Activated CD4-positive, alpha-beta T cell treated with anti-CD3 and anti-CD28 coated beads for 48 hours (primary cell): ENCODE measurements at regions not wholly inside any gene's neighbourhood (a gene's known extent, or its start where the extent isn't known, plus 50 kb on each side); places are given as distances from the start of the nearest gene placed in this dataset.
"Not testable (repeated sequence)": the region's sequence is repeated elsewhere in the genome, so short reads cannot be mapped to it uniquely, and the experiment has no call there.

ENCODE experiments used
- DNase-seq: peaks from one replicate; pipeline ENCODE4 v3.0.0-alpha.2; 2020

- no peak for DNase-seq
Measured at GRCh38 chr14:30322819-30323218, 236.1 kb upstream of the G2E3 start.

GRCh38 chr14:30330033-30330432 lies 228.9 kb upstream of the G2E3 start:
- no peak for DNase-seq

- no peak for DNase-seq
Measured at GRCh38 chr14:30330445-30330844, 228.5 kb upstream of the G2E3 start.

- DNase-seq: no peak
Measured at GRCh38 chr14:30331030-30331429, 227.9 kb upstream of the G2E3 start.

- DNase-seq: no peak
Measured at GRCh38 chr14:30332374-30332773, 226.6 kb upstream of the G2E3 start.

DNA sequence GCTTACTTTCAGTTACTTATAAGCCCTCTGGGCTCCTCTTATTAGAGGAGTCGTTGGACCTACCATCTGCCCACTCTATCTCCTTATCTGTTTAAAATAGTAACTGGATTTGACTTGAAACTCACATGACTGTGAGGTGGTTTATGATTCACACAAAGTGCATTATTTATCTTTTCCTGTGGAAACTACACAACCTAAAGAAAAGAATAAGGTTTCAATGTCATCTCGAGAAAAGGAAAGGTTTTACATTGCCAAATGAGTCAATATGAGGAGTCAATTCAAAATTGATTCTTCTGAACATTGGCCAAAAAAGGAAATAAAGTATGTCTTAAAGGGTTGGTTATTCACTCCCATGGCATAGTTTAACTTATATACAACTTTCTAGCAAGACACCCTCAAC lies 225.0 kb upstream of the G2E3 start:
- no peak for DNase-seq

DNA sequence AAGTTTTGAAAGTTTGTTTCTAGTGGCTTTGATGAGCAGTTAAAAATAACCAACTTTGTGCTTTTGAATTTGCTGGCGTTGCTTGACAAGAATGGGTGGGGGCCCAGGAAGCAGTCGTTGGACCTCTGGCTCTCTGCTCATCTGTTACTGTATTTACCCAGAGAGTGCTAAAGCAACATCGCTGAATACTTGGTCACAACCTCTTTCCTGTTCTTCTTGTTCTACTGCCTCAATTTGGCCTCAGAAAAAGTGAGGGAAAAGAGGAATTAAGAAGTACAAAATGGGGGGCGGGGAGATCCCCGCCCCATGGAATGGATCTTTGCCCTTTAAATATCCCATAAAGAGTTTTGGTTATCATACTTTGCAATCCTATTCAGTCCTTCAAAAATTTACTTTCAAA lies 221.5 kb upstream of the G2E3 start:
- DNase-seq: no peak

- DNase-seq: no peak
Measured at GRCh38 chr14:30339311-30339901, 219.6 kb upstream of the G2E3 start.

DNA sequence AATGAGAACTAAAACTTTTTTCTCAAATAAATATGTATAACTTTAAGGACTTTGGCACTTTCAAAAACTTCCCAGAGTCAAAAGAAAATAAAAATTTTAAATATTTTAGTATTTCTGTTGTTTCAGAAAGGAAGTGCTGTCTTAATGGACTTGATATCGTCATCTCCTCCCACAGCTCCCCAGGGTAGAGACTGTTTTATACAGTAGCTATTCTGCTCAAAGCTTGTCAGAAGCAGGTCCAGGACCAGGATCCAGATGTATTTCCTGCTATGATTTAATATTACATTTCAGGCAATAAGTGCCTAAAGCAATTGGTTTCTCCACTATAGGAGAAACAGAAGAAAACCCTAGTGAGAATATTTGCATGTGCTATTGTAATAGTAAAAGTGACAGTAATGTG lies 218.5 kb upstream of the G2E3 start:
- no peak for DNase-seq

DNA sequence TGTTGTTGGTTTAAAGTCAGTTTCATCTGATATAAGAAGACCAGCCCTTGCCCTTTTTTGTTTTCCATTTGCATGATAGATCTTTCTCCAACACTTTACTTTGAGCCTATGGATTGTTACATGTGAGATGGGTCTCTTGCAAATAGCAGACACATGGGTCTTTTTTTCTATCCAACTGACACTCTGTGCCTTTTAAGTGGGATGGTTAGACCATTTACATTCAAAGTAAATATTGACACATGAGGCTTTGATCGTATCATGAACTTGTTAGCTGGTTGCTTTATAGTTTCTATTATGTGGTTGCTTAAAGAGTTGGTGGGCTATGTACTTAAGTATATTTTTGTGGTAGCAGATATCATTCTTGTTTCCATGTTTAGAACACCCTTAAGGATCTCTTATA lies 213.4 kb upstream of the G2E3 start:
- no peak for DNase-seq

DNA sequence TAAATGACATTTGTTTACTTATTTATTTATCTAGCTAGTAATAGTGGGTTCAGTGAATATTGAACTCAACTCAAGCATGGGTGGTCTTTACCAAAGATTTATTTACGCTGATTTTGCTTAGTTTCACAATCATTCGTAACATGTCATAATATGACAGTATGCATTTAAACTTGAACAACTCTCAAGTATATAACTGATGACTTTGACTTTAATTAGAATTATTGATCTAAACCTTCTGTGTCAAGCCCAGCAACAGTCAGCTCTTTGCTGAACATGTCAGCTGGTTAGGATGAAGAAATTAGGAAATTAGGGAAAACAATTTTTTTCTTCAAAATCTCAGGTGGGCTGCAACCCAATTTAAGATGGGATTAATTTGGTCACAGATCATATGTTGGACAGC lies 210.5 kb upstream of the G2E3 start:
- DNase-seq: no peak

- DNase-seq: no peak
Measured at GRCh38 chr14:30349520-30349919, 209.4 kb upstream of the G2E3 start.

DNA sequence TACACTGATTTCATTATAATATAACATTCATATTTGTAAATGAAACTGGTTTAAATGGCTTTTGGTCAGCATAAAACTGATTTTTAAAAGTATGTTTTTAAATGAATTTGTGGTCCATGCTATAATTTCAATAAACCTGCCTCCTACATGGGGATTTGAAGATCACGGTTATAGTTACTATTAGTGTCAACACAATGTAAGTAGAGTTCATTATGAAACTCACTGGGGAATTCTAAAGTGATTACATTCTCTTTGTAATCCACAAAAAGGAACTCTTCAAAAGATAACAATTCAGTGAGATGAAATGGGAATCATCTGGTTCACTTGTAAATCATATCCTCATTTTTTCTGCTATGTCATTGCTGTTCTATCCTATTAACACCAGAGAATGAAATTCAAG lies 204.5 kb upstream of the G2E3 start:
- DNase-seq: no peak

DNA sequence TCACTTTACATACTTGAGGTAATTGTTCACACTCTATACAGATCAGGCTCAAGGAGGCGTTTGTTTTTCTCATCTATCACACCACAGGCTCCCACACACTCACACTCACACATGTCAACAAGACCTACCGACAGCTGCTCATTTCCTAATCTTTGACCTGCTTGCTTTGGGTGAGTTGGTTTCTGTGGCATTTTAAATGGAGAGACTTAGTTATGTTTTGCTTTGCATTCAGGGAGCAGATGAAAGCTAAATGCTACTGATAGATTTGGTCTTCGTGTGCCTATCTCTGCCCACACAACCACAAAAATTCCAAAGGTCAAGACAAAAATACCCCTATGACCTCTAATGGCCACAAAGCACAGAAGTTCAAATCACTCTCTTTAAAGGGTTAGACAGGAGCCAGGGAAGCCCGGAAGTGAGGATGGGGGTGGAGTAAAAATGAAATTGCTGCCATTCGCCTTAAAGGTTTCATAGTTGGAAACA lies 203.5 kb upstream of the G2E3 start:
- peak; percentile 28 for DNase-seq

- DNase-seq: no peak
Measured at GRCh38 chr14:30356438-30357202, 202.3 kb upstream of the G2E3 start.

GRCh38 chr14:30357791-30358190 lies 201.2 kb upstream of the G2E3 start:
- no peak for DNase-seq

GRCh38 chr14:30362369-30363218 lies 196.4 kb upstream of the G2E3 start:
- DNase-seq: no peak

GRCh38 chr14:30363219-30363880 lies 195.6 kb upstream of the G2E3 start:
- not testable (repeated sequence) for DNase-seq

DNA sequence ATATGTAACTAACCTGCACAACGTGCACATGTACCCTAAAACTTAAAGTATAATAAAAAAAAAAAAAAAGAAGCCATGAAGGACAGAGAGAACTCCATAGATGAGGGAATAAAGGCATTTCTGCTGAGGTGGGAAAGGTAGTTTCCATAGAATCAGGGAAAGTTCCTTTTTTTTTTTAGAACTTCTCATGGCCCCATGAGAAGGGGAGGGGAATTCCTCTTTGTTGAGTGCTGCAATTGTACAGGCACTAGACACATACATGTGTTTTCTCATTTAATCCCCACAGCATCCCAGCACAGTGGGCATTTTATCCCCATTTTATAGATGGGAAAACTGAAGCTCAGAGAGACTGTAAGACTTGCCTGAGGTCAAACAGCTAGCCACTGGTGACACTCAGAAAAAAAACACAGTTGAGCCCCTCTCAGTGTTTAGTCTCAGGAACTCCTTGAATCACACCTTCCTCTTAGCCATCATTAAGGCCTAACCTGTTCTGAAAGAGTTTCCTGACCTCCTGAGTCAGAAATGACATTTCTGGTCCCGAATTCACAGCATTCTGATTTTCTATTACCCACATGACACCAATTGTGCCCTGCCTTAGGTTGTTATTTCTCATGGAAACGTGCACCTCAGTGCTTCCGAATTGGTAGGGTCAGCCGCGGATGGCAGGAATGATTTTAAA lies 189.3 kb upstream of the G2E3 start:
- no peak for DNase-seq

- no peak for DNase-seq
Measured at GRCh38 chr14:30373053-30373452, 185.9 kb upstream of the G2E3 start.

- DNase-seq: no peak
Measured at GRCh38 chr14:30373526-30373925, 185.4 kb upstream of the G2E3 start.

GRCh38 chr14:30375296-30375892 lies 183.6 kb upstream of the G2E3 start:
- DNase-seq: peak; percentile 82
